GM21723 (cell line): ENCODE measurements at regions not wholly inside any gene's neighbourhood (a gene's known extent, or its start where the extent isn't known, plus 50 kb on each side); places are given as distances from the start of the nearest gene placed in this dataset.

Experiments
- ATAC-seq: cut with Tn5 transposase; IDR thresholded peaks from one replicate; pipeline ENCODE4 v1.9.1; 2021; ENCODE audit warnings: mild to moderate bottlenecking, moderate library complexity; ENCODE audit not compliant: unreplicated experiment

- ATAC-seq: no peak
Measured at GRCh38 chr20:6693178-6693807, 74.2 kb upstream of the BMP2 start.

- ATAC-seq: no peak
Measured at GRCh38 chr20:6692566-6693173, 74.8 kb upstream of the BMP2 start.

DNA sequence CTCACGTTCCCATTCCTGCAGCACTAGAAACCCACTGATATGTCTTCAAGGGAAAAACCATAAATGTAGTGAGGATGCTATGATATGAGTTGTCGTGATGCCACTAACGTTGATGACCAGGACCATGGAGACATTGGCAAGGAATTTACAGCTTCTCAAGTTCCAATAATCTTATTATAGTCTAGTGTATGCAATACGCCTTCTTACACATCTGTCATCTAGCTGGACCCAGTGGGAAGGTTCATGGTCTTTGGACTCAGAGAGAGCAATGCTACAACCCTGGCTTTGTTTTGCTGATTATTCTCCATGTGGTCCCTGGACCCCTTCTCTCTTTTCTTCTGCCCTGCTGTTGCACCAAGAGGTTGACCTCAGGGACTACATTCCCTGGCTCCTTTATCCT is 76.0 kb upstream of the BMP2 start:
- ATAC-seq: no peak

DNA sequence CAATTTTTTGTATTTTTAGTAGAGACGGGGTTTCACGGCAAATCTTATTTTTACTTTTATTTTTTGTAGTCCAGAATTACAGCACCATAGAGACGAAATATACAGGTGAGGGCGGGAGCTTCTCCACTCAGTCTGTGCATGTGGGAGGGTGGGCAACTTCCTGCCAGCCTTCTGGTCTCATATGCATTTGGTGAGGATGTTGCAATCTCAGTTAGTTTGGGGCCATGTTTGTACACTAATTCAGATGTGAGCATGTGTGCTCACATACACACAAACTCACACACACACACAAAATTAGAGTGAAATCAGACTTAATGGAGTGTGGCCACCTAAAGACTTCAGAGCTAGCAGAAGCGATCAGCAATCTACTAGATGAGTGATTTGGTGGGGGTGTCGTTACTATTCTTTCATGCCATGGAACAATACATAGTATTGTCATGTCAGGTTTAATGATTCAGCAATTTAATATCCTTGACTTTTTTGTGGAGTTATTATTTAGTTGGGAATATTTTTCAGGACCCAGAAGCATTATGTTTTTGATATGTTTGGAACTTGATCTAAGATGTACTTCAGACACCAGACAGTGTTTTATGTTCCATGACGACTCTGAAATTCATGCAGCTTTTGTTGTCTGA is 78.0 kb upstream of the BMP2 start:
- no peak for ATAC-seq

GRCh38 chr20:6686171-6686570 is 81.3 kb upstream of the BMP2 start:
- ATAC-seq: no peak

GRCh38 chr20:6685626-6686025 is 81.9 kb upstream of the BMP2 start:
- no peak for ATAC-seq

DNA sequence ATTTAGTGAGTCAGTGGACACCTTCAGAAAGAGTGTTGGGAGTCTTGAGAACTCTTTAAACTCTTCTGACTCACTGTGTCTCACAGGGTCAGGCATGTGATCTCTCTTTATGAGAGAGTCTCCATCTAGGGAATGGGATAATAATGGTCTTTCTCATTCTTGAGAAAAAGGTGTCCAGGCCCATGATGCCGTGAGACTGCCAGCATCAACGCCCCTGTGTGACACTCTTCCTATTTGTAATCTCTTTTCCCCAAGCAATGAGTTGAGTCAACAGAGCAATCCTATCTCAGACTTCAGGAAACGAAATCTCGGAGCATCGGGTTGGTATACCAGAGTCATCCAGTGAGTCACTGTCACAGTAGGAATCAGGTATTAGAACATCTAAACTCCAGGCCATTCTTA is 82.3 kb upstream of the BMP2 start:
- ATAC-seq: no peak

DNA sequence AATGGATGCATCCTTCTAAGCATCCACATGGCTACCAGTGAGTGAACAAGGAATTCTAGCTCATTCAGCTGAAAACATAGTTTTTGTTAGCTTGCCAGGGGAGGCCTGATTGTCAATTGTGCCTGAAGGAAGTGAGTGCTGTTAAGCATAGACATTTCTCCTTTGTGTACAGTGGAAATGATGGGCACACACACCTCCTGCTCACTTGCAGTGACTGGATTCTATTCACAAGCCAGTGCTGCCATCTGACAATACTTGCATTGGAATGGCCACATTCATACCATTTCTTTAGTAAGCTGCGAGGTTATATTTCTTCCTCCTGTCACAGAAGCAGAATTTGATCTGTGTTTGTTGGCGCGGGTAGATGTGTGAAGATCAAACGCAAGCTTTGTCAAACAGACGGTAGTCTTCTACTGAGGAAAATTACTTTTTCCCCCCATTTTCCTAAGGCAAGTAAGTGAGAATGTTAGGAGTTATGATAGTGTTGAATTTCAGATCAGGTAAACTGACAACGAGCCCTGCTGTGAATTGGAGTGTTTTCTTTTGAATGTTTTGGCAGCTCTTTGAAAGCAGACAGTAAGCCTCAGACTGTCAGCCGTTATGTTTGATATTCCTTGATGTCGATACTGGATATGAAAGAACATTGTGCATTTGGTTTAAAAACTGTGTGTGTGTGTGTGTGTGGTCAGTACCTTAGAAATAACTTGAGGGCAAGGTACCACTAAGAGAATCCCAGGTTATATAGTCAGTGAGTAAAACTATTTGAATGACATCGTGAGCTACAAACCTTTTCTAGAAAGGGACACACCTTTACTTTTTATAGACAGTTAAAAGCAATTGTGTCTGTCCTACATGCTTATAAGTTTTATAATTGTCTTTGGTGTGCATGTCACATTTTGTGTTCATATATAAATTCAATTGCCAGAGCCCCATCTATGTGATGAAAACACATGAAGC is 84.2 kb upstream of the BMP2 start:
- no peak for ATAC-seq

DNA sequence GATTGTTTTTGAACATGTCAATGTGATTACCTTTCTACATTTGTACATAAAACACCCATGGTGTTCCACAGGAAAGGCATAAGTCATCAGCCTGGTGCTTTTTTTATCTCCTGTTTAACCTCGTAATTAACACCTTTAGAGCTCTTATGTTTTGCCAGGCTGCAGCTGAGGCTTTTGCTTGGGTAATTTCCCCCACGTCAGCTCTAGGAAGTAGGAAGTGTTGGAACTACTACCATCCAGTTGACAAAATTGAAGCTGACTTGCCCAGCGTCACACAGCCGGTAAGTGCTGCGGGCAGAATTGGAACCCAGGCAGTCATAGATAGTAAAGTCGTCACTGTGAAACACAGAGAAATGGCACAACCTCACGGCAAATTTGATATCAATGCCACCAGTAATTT is 86.6 kb upstream of the BMP2 start:
- ATAC-seq: no peak

DNA sequence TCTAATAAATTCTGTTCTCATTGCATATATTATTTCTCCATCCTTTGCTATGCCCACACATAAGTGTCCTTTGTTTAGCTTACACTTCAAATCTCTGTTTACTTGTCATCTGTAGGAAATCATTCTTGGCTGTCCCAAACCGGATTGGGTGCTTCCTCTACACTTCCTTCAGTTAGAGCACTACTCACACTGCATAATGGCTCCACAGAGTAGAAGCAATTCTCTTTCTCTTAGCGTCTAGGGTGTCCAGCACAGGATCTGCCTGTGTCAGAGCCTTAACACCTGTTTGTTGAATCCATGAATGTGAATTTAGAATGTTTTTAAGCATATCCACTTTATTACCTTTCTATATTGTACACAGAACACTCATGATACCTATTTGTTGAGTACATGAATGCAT is 87.0 kb upstream of the BMP2 start:
- no peak for ATAC-seq

DNA sequence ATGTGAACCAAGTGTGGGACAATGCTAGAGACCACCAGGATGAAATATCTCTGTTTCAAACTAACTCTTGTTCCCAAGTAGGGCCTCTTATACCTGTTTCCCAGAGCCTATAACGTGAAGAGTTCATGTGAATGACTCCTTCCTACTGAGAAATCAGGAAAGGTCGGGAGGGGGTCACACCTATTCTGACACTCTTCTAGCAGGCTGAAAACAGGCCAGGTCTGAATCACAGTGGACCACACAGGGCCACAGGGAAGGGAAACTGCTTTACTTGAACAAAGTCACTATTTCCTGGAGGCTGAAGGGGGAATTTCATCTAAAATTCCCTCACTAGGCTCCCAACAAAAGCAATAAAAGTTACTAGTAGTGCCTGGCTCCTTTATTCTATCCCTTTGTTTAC is 88.4 kb upstream of the BMP2 start:
- no peak for ATAC-seq

DNA sequence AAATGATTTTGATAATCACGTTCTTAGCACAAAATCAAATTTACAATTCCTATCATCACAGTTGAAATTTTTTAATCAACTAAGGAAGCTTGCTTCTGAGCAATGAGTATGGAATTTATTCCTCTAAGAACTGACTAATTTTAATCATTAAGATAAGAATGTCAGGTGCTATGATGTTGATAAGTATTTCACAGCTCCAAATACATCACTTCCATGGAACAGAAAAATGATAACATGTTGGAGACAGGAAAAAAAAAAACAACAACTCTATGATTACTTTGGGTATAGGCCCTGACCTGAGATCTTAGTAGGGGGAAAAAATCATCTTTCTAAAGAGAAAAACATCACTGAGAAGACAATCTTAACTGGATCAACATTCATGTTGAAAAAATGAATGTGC is 89.4 kb upstream of the BMP2 start:
- no peak for ATAC-seq

GRCh38 chr20:6674831-6675230 is 92.7 kb upstream of the BMP2 start:
- no peak for ATAC-seq

- ATAC-seq: no peak
Measured at GRCh38 chr20:6673071-6673470, 94.4 kb upstream of the BMP2 start.

DNA sequence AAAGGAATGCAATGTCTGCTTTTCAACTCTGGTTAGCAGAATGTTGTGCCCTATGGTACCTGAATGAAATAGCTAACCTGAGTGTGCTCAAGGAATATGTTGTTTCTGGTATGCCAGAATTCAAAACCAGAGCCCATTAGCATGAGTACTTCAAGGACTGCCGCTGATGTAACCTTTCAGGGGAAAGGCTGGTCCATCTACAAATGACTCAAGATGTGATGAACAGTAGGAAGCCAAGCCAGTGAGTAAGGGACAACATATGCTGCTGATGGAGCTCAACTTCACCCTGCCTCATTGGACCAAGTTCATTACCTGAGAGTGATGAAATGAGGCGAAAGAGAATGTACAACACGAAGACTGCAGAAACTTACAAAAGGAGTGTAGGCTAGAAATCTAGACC is 95.7 kb upstream of the BMP2 start:
- ATAC-seq: no peak

DNA sequence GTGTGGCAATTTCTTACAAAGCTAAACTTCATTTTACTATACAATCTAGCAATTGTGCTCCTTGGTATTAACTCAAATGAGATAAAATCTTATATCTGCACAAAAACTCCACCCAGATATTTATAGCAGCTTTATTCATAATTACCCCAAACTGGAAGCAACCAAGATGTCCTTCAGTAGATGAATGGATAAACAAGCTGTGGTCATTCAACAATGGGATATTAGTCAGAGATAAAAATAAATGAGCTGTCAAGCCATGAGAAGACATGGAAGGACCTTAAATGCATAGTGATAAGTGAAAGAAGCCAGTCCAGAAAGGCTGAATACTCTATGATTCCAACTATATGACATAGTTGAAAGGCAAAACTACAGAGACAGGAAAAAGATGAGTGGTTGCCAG is 98.9 kb upstream of the BMP2 start:
- no peak for ATAC-seq

DNA sequence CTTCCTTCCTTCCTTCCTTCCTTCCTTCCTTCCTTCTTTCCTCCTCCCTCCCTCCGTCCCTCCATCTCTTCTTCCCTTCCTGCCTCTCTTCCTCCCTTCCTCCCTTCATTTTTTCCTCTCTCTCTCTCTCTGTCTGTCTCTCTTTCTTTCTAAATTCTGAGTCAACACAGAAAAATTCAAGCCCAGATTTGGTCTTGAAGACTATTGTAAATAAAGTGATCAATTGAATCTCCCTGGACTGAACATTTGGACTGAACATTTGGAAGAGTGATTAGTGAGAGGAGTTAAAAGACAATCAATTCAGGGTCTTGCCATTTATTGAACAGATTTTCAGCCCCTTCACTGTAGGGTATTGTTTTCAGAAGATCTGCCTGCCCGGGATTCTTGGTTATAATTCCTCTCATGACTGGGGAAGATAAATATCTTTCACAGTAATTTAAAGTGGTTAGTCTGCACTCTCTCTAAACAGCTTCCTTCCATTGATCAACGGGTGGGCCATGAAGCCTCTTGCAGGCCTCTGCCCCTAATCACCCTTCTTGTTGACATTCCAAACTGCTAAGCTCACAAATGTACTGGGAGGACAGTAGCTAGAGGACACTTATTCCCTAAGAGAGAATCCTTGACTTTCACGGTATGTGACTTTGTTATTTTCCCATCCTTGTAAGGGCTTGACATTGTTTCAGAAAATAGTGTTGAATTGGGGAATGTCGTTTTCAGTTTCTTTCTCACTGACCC is 101.7 kb upstream of the BMP2 start:
- no peak for ATAC-seq

- no peak for ATAC-seq
Measured at GRCh38 chr20:6665161-6665560, 102.3 kb upstream of the BMP2 start.

DNA sequence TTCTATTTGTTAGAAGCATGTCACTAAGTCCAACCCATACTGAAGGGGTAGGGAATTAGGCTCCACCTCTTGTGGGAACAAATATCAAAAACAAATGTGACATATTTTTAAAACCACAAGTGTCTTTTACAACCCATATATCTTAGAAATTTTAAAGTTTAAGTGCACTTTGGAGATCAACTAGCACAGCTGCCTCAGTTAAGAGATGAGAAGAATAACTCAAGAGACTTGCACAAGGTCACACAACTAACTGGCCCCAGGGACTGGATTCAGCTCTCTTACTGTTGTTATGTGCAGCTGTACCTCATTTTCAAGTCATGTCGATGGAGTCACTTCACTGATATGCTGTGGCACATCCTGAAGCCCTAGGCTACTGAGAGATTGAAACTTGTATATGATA is 102.9 kb upstream of the BMP2 start:
- ATAC-seq: no peak

GRCh38 chr20:6663751-6664388 is 103.6 kb upstream of the BMP2 start:
- ATAC-seq: no peak
